T-helper 2 cell treated with Interferon-gamma antibody and Interleukin-4, amounts not matched to agents 100 ng/mL and 5 ng/mL, for 36 hours (primary cell): ENCODE measurements at regions not wholly inside any gene's neighbourhood (a gene's known extent, or its start where the extent isn't known, plus 50 kb on each side); places are given as distances from the start of the nearest gene placed in this dataset.

Source experiments
- intact Hi-C: fragments of 100-400 bp; cut with micrococcal nuclease; formaldehyde crosslinking; loops from one replicate; pipeline ENCODE4 v1.15.1; 2023

- intact Hi-C loops: no loop called here
These were observed 51.2 kb upstream of the RNF144B start for GRCh38 chr6:18335948-18336347.

DNA sequence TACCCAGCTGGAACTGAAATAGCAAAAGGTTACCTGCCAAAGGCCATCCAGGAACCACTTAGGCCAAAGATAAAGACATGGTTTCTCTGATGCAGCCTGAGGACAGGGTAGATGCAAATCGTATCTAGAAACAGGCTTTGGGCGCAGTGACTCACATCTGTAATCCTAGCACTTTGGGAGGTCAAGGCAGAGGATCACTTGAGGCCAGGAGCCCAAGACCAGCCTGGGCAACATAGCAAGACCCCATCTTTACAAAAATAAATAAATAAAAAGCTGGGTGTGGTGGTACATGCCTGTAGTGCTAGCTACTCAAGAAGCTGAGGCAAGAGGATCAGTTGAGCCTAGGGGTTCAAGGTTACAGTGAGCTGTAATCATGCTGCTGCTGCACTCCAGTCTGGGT is 52.9 kb upstream of the RNF144B start:
- intact Hi-C loops: no loop called here

DNA sequence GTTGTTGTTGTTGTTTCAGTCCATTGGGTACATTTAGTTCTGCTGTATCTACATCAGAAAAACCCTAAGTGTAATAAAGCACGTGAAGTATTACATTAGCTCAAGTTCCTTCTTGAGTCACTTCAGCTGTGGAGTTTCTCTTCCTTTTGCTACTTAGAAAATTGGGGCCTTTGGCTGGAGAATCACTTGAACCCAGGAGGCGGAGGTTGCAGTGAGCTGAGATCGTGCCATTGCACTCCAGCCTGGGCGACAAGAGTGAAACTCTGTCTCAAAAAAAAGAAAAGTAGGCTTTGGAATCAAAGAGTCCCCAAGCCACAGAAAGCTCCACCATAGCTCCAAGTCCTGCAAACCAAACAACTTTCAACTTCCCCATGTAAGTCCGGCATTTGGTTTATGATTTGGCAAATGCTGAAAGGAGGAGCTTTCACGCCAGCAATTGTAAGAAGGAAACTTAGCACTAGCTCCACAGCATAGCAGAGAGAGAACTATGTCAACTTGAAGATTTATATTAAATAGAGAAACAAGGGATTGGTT is 56.5 kb upstream of the RNF144B start:
- intact Hi-C loops: no loop called here

GRCh38 chr6:18329776-18330175 is 57.4 kb upstream of the RNF144B start:
- intact Hi-C loops: no loop called here

DNA sequence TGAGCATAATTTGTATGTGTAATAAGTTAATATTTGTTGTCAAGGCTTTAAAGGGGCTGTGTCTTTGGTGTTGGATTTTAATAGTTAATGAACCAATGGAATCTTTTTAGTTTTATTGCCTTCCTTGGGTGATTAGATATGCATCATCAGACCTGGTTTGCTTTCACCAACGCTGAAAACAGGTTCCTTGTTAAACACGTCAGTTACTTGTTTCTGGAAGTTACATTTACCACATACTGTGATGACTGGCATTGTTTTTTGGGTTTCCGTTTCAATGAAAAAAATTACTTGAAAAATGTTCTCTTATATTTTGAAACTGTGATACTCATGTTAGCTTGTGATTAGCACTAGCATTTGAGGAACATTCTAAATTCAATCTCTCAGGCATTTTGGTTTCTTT is 58.6 kb upstream of the RNF144B start:
- intact Hi-C loops: no loop called here

DNA sequence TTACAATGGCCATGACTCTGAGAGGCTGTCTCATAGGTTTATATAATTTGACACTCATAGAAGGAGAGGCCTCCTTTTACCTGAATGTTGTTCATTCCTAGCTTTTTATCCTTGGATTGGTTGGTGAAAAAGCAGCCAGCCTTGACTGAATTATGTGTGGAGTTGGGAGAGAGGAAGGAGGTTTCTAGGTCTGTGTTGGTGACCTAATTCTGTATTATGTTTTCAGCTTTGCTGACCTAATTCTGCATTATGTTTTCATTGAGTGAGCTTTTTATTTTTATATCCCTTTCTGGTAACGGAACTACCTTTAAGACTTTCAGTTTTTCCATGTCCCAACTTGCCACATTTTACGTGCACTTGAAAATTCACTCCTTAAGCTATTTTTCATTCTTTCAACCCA is 59.1 kb upstream of the RNF144B start:
- intact Hi-C loops: no loop called here

GRCh38 chr6:18327626-18328025 is 59.5 kb upstream of the RNF144B start:
- intact Hi-C loops: no loop called here

GRCh38 chr6:18326980-18327379 is 60.2 kb upstream of the RNF144B start:
- intact Hi-C loops: loop anchor here (1.0 kb wide), 1 partner anchor 60 kb away; the partner anchor contains the start of gene RNF144B

DNA sequence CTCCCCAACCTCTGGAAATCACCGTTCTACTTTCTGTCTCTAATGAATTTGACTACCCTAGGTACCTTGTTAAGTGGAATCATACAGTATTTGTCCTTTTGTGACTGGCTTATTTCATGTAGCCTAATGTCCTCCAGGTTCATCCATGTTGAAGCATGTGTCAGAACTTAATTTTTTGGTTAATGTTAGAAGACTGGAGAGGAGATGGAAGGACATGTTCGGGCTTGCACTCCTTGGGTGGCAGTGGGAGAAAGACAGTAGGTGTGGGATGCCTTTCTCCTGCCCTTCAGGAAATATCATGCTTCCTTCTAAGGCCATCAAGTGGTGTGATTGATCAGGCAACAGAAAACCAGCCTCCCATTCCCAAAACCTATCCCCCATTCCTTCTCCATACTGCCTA is 61.1 kb upstream of the RNF144B start:
- intact Hi-C loops: loop anchor here (1.0 kb wide), 1 partner anchor 61 kb away; the partner anchor contains the start of gene RNF144B

DNA sequence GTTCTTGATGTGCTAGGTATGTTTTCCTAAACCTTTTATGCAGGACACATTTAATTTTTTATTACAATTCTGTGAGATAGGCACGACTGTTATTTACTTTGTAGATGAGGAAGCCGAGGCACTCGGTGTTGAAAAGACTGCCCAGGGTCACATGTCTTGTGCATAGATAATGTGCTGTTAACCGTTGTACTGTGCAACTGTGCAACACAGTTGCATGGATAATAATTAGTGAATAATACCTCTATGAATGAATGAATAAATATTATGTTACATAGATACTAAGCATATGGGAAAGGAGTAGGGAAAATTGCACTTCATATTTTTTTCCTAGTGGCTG is 60.3 kb upstream of the DEK start:
- intact Hi-C loops: loop anchor here (1.0 kb wide), 2 partner anchors 180 to 271 kb away; no protein-coding TSS in a partner anchor

- intact Hi-C loops: loop anchor here (1.0 kb wide), 2 partner anchors 180 to 271 kb away; no protein-coding TSS in a partner anchor
These were observed 59.8 kb upstream of the DEK start for GRCh38 chr6:18323935-18324705.

- intact Hi-C loops: no loop called here
These were observed 53.5 kb upstream of the DEK start for GRCh38 chr6:18317850-18318249.

DNA sequence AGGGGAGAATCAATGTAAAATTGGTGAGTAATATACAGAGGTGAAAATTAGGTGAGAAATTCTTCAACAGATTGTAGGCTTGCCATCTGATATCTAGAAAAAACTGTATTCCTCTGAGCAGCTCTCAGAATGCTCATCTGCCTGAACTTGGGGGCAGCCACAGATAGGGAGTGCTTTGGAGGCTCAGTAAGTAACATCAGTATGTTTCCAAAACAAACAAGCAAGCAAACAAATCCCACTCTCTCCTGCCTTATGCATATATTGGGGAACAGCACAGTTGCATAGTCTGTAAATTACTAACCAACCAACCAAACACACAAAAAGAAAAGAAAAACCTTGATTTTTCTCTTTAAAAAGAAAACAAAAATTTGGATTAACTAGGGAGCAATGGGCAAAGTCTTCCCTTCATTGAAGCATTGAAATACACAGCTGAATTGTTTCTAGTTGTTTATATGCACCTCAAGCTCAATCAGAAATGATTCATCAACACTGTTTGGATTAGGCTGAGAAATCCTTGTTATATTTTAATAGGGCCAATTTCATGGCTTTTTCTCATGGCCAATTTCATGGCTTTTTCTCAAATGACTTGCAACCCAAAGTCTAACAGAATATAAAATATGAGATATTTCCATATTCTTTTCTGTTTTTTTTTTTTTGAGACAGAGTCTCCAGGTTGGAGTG is 50.1 kb upstream of the DEK start:
- intact Hi-C loops: no loop called here
